GM19193 (cell line): ENCODE measurements at regions not wholly inside any gene's neighbourhood (a gene's known extent, or its start where the extent isn't known, plus 50 kb on each side); places are given as distances from the start of the nearest gene placed in this dataset.

Experiments used
- POLR2A ChIP-seq: IDR thresholded peaks from 4 replicates; pipeline ENCODE4 v1.6.1; 2011; ENCODE audit not compliant: insufficient read depth, insufficient read length; ENCODE audit errors: extremely low read depth

- no peak for TF ChIP-seq POLR2A
These were observed 79.2 kb downstream of the EDN1 start for GRCh38 chr6:12369355-12369754.

- peak; percentile 33 for TF ChIP-seq POLR2A
These were observed 79.7 kb downstream of the EDN1 start for GRCh38 chr6:12369781-12370262.

GRCh38 chr6:12371151-12371550, 81.0 kb downstream of the EDN1 start:
- no peak for TF ChIP-seq POLR2A

- TF ChIP-seq POLR2A: no peak
These were observed 81.5 kb downstream of the EDN1 start for GRCh38 chr6:12371641-12372146.

GRCh38 chr6:12379181-12379580, 89.0 kb downstream of the EDN1 start:
- no peak for TF ChIP-seq POLR2A

- no peak for TF ChIP-seq POLR2A
These were observed 91.4 kb downstream of the EDN1 start for GRCh38 chr6:12381587-12381986.

- peak; percentile 53 for TF ChIP-seq POLR2A
These were observed 93.3 kb downstream of the EDN1 start for GRCh38 chr6:12383448-12383847.

- no peak for TF ChIP-seq POLR2A
These were observed 94.3 kb downstream of the EDN1 start for GRCh38 chr6:12384357-12384912.

GRCh38 chr6:12385316-12385715, 95.2 kb downstream of the EDN1 start:
- TF ChIP-seq POLR2A: no peak

- no peak for TF ChIP-seq POLR2A
These were observed 96.7 kb downstream of the EDN1 start for GRCh38 chr6:12386816-12387215.

- TF ChIP-seq POLR2A: no peak
These were observed 101.3 kb downstream of the EDN1 start for GRCh38 chr6:12391472-12391871.

GRCh38 chr6:12392490-12392889, 102.3 kb downstream of the EDN1 start:
- TF ChIP-seq POLR2A: no peak

- TF ChIP-seq POLR2A: no peak
These were observed 102.9 kb downstream of the EDN1 start for GRCh38 chr6:12393100-12393499.

GRCh38 chr6:12394170-12394569, 104.0 kb downstream of the EDN1 start:
- no peak for TF ChIP-seq POLR2A

GRCh38 chr6:12395898-12396297, 105.7 kb downstream of the EDN1 start:
- TF ChIP-seq POLR2A: no peak

- no peak for TF ChIP-seq POLR2A
These were observed 111.0 kb downstream of the EDN1 start for GRCh38 chr6:12401200-12401599.
